Heart left ventricle (tissue), 16 donors: ENCODE measurements at regions not wholly inside any gene's neighbourhood (a gene's known extent, or its start where the extent isn't known, plus 50 kb on each side); places are given as distances from the start of the nearest gene placed in this dataset.

Experiments used
- ATAC-seq, 4 donors: fragments of 200-7000 bp; cut with Tn5 transposase; one replicate each; pipeline ENCODE4 v1.9.1; 2020 to 2022; ENCODE audit warnings: moderate library complexity in 4 of 4, mild to moderate bottlenecking in 3 of 4, moderate number of reproducible peaks in 1 of 4
- DNase-seq, 5 donors: peaks; one replicate each; pipeline ENCODE4 v3.0.0-alpha.2; 2020
- H3K27ac ChIP-seq, 12 donors: fragments of 200-600 bp; sonication (generic) in 4 of 12; one replicate each; pipeline versions ENCODE4 v1.5.0 to v1.8.0; 2016 to 2022; ENCODE audit warnings: mild to moderate bottlenecking in 2 of 12
- H3K27me3 ChIP-seq, 9 donors: fragments of 200-600 bp; sonication (generic) in 2 of 9; one replicate each; pipeline versions ENCODE4 v1.5.1 to v1.8.0; 2016 to 2022; ENCODE audit warnings: mild to moderate bottlenecking in 3 of 9
- H3K36me3 ChIP-seq, 9 donors: fragments of 200-600 bp; sonication (generic) in 2 of 9; one replicate each; pipeline versions ENCODE4 v1.5.0 to v1.8.0; 2018 to 2022; ENCODE audit warnings: mild to moderate bottlenecking in 2 of 9
- H3K4me1 ChIP-seq, 12 donors: fragments of 200-600 bp; sonication (generic) in 4 of 12; one replicate each; pipeline versions ENCODE4 v1.5.0 to v1.8.0; 2016 to 2022; ENCODE audit warnings: mild to moderate bottlenecking in 3 of 12
- H3K4me3 ChIP-seq, 12 donors: fragments of 200-600 bp; sonication (generic) in 4 of 12; one replicate each; pipeline versions ENCODE4 v1.5.0 to v1.8.0; 2017 to 2022; ENCODE audit warnings: mild to moderate bottlenecking in 9 of 12, moderate library complexity in 4 of 12
- H3K9me3 ChIP-seq, 12 donors: fragments of 200-600 bp; sonication (generic) in 4 of 12; one replicate each; pipeline versions ENCODE4 v1.5.0 to v1.8.0; 2016 to 2022; ENCODE audit warnings: mild to moderate bottlenecking in 1 of 12
- POLR2A ChIP-seq, 2 donors: fragments of 450-650 bp; IDR thresholded peaks; one replicate each; pipeline ENCODE4 v1.6.1; 2017; ENCODE audit warnings: antibody characterized with exemption in 2 of 2, mild to moderate bottlenecking in 2 of 2, moderate library complexity in 2 of 2
- WGBS, 4 donors: extraction: QIAGEN DNeasy Blood & Tissue Kit in 2 of 4; methylation state at CpG; one replicate each; pipeline versions ENCODE4 v1.1.5 to v1.1.7; 2013 to 2018; 5-methylcytosine and 5-hydroxymethylcytosine counted together
- intact Hi-C, 10 donors: fragments of 100-400 bp; cut with DNase I; formaldehyde crosslinking; loops; one replicate each; pipeline versions ENCODE4 v1.11.1 to v1.14.2; 2022
- TF ChIP-seq, protein P1 (sequence below), 12 donors: fragments of 200-600 bp; sonication (generic) in 4 of 12; IDR thresholded peaks; one replicate each; pipeline versions ENCODE4 v1.5.0 to v1.8.0; 2018 to 2022; ENCODE audit warnings: antibody characterized with exemption in 12 of 12, mild to moderate bottlenecking in 5 of 12
- donor health status: ischemic (EF 13 %, LVEDD 7.1; RV severe dilation, severe dysfunction).
- donor health status: healthy with polysubstance abuse.
- donor health status: DM: no; HTN: yes; CAD: no.
- donor health status: DM: no; HTN: no; CAD: no.
- donor health status: ischemic (EF 25% LVEDD 6.9; RV normal size, moderate dysfunction).
- donor health status: ischemic (EF 25% LVEDD 5.7; RV mildly dilated, moderate dysfunction).
- donor health status: healthy.
- donor health status: DM: yes; HTN: yes; CAD: no.
- donor health status: ischemic (EF 35%, LVEDD 5.7; RV mildly dilated, moderate dysfunction).
- donor health status: nonischemic (EF 11% LVEDD 7.7; RV severe dilation, severe dysfunction).
- donor health status: DM: yes; HTN: yes; CAD: no.
- donor health status: PGD.
- donor health status: ischemic (EF 29% LVEDD 5.4; RV normal size, mild dysfunction).
- donor health status: nonischemic (EF 23%, LVEDD 6.1; RV moderate dilation, normal function).

DNA sequence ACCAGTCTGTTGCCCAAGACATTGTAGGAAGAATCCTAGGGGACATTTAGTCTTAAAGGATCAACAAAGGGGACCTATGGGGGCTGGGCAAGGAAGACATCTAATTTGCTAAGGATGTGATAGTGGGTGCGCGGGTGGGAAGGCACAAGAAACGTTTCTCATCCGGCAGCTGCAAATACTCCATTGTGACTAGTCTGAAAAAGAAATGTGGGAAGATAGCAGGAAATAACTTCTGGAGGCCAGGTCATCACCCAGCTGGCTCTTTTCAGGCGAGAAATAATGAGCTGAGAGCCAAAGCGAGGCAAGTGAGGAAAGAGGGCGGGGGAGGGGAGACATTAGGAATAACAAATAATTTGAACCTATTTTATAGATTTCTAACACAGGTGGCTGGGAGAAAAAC is 70.3 kb upstream of the NCK2 start:
- H3K27ac ChIP-seq = peak overlapping the region in 7 of 12 donors; percentile 3 to 63 (median 38)
- 42 to 57% (median 53%) methylated on average over 7 of the region's 7 CpGs for WGBS, 4 donors
- no peaks in the 10 kb centered on the region for H3K36me3 ChIP-seq
- intact Hi-C loops = no loop called here
- H3K9me3 ChIP-seq = no peaks in the 10 kb centered on the region
- TF ChIP-seq, protein P1, sequence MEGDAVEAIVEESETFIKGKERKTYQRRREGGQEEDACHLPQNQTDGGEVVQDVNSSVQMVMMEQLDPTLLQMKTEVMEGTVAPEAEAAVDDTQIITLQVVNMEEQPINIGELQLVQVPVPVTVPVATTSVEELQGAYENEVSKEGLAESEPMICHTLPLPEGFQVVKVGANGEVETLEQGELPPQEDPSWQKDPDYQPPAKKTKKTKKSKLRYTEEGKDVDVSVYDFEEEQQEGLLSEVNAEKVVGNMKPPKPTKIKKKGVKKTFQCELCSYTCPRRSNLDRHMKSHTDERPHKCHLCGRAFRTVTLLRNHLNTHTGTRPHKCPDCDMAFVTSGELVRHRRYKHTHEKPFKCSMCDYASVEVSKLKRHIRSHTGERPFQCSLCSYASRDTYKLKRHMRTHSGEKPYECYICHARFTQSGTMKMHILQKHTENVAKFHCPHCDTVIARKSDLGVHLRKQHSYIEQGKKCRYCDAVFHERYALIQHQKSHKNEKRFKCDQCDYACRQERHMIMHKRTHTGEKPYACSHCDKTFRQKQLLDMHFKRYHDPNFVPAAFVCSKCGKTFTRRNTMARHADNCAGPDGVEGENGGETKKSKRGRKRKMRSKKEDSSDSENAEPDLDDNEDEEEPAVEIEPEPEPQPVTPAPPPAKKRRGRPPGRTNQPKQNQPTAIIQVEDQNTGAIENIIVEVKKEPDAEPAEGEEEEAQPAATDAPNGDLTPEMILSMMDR (IDR thresholded peaks at IDR 0.05) = no peak
- no peak for TF ChIP-seq POLR2A (IDR thresholded peaks at IDR 0.05)
- no peaks in the 10 kb centered on the region for H3K27me3 ChIP-seq
- H3K4me3 ChIP-seq = no peak overlapping the region
- H3K4me1 ChIP-seq = peaks cover 0 to 19% (median 2%) of the 10 kb centered on the region in 12 donors
- peak in 3 of 4 donors; percentile 56 to 80 (median 74) for ATAC-seq
- peak in 4 of 5 donors; percentile 37 to 54 (median 48) for DNase-seq

- peak in 4 of 5 donors; percentile 32 to 68 (median 54) for DNase-seq
- no peaks in the 10 kb centered on the region for H3K36me3 ChIP-seq
- WGBS, 4 donors = 78 to 84% (median 81%) methylated on average over 8 of the region's 8 CpGs
- H3K4me3 ChIP-seq = no peak overlapping the region
- TF ChIP-seq, protein P1 (IDR thresholded peaks at IDR 0.05) = no peak
- TF ChIP-seq POLR2A (IDR thresholded peaks at IDR 0.05) = no peak
- H3K9me3 ChIP-seq = peaks cover 0 to 12% (median under 1%) of the 10 kb centered on the region in 12 donors
- intact Hi-C loops = no loop called here
- H3K4me1 ChIP-seq = peaks cover 0 to 19% (median 2%) of the 10 kb centered on the region in 12 donors
- H3K27me3 ChIP-seq = no peaks in the 10 kb centered on the region
- ATAC-seq = peak; percentile 51 to 70 (median 60)
- peak overlapping the region in 2 of 12 donors; percentile 3 to 5 for H3K27ac ChIP-seq
Measured at GRCh38 chr2:105671156-105671555, 73.6 kb upstream of the NCK2 start.

GRCh38 chr2:105669384-105669891 is 75.3 kb upstream of the NCK2 start:
- WGBS, 4 donors = 95 to 98% (median 97%) methylated on average over 4 of the region's 4 CpGs

GRCh38 chr2:105665480-105665879 is 79.2 kb upstream of the NCK2 start:
- no peaks in the 10 kb centered on the region for H3K4me1 ChIP-seq
- H3K9me3 ChIP-seq = peaks cover 0 to 38% (median 20%) of the 10 kb centered on the region in 12 donors
- H3K27ac ChIP-seq = no peak overlapping the region
- no peak for DNase-seq
- no peaks in the 10 kb centered on the region for H3K36me3 ChIP-seq
- H3K4me3 ChIP-seq = no peak overlapping the region
- intact Hi-C loops = no loop called here
- WGBS, 4 donors = 92 to 99% (median 96%) methylated on average over 1 of the region's 1 CpG
- H3K27me3 ChIP-seq = no peaks in the 10 kb centered on the region
- TF ChIP-seq, protein P1 (IDR thresholded peaks at IDR 0.05) = no peak
- no peak for TF ChIP-seq POLR2A (IDR thresholded peaks at IDR 0.05)
- ATAC-seq = no peak

More at GRCh38 chr2:105669384-105669891, 75.3 kb upstream of the NCK2 start:
- intact Hi-C loops = no loop called here
- no peak overlapping the region for H3K27ac ChIP-seq
- no peaks in the 10 kb centered on the region for H3K27me3 ChIP-seq
- no peak for DNase-seq
- H3K36me3 ChIP-seq = no peaks in the 10 kb centered on the region
- no peak overlapping the region for H3K4me3 ChIP-seq
- H3K4me1 ChIP-seq = peaks cover 0 to 7% (median 0%) of the 10 kb centered on the region in 12 donors
- TF ChIP-seq, protein P1 (IDR thresholded peaks at IDR 0.05) = no peak
- no peak for TF ChIP-seq POLR2A (IDR thresholded peaks at IDR 0.05)
- no peak for ATAC-seq
- peaks cover 0 to 29% (median 17%) of the 10 kb centered on the region in 12 donors for H3K9me3 ChIP-seq
